H54 (cell line): ENCODE measurements at regions not wholly inside any gene's neighbourhood (a gene's known extent, or its start where the extent isn't known, plus 50 kb on each side); places are given as distances from the start of the nearest gene placed in this dataset.

ENCODE experiments used
- DNase-seq: peaks from one replicate; pipeline ENCODE4 v3.0.0; 2011; ENCODE audit warnings: low spot score, mixed read lengths; ENCODE audit not compliant: insufficient read length
- FAIRE-seq: peaks from 3 replicates; lab custom pipeline; 2011; peaks lifted over from hg19 to GRCh38; lab: Jason Lieb, UNC
- POLR2A ChIP-seq: IDR thresholded peaks from 2 replicates; pipeline ENCODE4 v1.6.1; 2011; ENCODE audit warnings: low read depth, mild to moderate bottlenecking, low read length

DNA sequence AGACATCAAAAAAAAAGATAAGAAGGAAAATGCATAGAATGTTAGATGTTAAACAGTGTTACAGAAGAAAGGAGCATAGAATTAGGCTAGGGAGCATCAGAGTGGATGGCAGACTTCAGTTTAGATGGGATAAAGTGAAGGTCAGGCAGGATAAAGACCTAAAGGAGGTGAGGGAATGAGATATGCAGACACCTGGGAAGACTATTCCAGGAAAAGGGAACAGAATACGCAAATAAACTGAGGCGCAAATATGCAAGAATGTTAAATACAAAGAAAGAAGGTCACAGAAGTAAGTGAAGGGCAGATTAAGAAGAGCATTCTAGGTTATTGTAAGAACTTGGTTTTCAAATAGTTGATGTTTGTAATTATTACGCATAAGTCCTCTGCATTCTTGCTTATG is 116.3 kb upstream of the REG3A start:
- no peak for FAIRE-seq
- no peak for TF ChIP-seq POLR2A
- no peak for DNase-seq

DNA sequence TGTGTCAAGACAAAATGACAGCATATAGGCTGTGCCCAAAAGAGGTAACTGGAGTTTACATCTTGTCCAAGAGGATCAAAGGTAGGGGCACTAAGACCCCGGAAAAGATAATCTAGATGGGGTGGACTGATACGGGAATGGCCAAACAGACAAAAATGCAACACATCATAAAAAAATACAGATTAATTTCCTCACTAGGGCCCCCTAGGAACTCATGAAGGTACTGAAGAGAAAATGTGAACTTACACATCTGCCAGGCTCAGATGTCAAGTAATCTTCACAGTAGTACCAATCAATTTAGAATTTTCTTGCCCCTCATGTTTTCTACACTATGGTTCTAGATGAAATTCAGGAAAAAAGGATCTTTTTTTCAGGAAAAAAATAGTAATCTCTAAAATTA is 115.6 kb upstream of the REG3A start:
- no peak for FAIRE-seq
- no peak for DNase-seq
- TF ChIP-seq POLR2A: no peak

DNA sequence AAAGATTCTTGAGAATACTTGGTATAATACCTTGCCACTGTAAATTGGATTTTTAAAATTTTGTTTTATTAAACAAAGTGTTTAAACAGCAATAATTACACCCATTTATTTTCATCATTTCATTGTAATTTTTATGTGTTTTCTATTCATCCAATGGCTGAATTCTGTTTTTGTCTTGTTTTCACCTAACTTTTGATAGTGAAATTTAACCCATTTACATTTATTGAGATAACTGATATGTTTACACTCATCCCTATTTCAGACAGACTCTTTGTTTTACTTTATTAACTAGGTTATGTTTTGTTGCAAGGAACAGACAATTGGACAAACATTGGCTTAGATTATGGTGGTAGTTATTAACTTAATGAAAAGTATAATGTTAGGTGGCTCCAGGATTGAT is 113.1 kb upstream of the REG3A start:
- TF ChIP-seq POLR2A: no peak
- DNase-seq (no peak), FAIRE-seq (no peak)

DNA sequence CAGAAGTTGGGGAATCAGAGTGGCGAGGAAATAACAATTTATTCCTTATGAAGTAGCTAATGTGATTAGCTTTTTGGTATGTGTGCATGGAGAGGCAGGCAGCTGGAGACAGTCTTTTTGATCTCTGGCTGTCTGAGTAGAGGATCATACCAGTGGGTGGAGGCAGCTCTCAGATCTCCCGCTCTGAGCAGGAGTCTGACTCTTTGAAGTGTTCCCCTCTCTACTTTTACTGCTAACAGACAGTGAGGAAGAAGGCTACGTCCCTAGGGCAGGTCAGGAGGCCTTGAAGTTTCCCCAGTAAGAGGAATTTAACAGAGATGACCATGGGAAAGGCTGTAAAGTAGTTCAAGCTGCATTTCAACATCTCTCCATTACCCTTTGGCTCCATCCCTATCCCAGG is 111.9 kb upstream of the REG3A start:
- TF ChIP-seq POLR2A: no peak
- FAIRE-seq: no peak
- no peak for DNase-seq

DNA sequence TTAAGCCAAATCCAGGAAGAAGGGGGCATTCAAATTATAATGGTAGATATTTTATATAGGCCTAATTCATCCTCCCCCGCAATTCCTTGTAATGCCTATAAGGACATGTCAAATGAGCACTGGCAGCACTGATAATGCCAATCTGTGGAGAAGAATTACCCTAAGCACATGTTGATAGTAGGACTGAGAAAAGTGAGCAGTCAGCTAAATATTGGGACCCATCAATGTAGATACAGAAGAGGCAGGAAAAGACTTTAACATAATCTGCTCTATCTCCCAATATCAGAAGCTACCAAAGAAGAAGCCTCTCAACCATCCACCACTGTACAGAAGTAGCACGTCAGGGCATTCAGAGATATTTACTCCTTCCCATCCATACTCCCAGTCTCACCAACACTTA is 101.3 kb upstream of the REG3A start:
- no peak for DNase-seq
- no peak for FAIRE-seq
- TF ChIP-seq POLR2A: no peak

DNA sequence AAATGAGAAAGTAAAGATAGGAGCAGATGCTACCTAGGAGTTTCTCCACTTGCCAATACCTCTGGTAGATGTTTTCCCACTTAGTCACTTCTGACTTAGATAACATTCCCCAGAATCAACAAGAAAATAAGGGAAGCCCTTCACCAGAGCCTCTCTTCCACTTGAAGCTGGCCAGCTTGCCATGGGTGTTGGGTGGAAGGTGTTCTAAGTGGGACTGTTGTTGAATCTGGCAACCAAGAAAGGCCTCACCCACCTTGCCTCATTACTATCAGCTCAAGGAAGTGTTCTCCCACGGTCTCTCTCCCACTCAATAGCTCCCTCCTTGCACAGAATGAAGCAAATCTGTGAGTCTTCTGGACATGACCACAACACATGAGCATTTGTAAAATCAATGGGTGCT is 100.4 kb upstream of the REG3A start:
- TF ChIP-seq POLR2A: no peak
- no peak for FAIRE-seq
- DNase-seq: no peak

DNA sequence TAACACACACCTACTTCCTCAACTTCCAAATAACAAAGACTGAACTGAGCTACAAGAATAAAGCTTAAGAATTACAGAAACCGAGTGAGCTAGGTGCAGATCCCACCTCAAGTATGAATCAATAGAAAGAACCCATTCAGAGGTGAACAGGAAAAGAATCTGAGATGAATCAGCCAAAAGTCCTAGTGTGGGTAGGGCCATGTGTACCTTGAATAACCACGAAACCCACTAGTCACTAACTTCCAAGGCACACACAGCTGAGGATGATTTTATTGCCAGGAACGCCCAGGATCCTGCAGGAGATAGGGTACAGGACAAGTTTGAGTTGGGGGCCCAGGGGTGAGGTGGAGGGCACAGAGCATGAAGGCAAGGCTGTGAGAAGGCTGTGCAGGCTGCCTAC is 99.7 kb upstream of the REG3A start:
- TF ChIP-seq POLR2A: no peak
- no peak for DNase-seq
- no peak for FAIRE-seq

DNA sequence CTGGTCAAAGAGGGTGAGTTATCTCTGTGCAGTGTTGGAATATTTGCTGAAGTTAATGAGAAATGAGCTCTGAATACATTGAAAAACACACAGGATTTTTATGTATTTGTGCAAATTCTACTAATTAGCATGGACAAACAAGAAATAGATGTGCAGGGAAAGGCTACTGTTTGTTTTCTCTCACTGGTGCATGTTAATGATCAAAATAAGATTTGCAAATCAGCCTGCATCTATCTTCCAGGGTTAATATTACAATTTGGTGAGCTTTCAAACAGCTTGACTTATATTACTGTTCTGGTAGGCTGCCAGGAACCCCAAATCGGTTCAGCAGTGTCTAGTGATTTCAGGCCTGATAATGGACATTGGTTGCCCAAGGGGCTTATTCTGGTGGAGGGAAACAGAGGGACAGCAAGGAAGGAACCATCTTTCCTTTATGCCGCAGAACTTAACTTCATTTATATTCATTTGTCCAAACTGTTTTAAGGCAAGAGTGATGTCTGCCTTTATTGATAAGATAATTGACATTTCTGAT is 93.8 kb upstream of the REG3A start:
- TF ChIP-seq POLR2A: no peak
- DNase-seq: no peak
- no peak for FAIRE-seq

DNA sequence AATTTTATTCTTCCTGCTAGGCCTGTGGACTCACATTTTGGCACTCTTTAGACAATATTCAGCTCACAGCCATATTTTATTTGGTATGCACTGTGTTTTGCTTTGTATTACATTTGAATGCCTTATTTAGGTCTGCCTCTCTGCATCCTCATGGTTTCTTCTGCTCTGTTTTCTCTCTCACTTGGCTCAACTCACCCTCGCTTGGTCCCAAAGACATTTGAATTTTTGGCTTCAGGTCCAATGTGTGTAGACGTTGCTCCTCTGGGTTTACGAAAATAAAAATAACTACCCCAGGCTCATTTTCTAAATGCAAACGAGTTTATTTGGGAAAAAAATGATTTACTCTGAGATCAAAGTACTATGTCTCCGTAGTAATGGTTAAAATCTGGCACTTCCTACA is 91.1 kb upstream of the REG3A start:
- no peak for TF ChIP-seq POLR2A
- DNase-seq (no peak), FAIRE-seq (no peak)

DNA sequence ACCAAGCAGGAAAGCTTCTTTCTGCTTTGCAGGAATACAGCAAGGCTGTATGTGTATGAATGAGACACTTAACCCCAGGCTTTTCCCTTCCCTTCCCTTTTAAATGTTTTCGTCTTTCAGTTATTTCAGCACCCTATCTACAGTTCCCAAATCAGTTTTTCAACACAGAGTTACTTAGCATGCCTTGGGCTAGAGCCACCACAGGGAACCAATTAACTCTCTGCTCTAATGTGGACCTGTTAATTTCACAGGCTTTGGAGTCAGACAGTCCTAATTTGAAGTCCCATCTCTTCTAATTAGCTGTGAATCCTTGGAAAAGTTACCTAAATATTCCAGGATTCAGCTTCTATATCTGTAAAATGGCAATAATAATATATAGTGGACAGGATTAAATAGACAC is 89.2 kb upstream of the REG3A start:
- TF ChIP-seq POLR2A: no peak
- FAIRE-seq (no peak), DNase-seq (no peak)

DNA sequence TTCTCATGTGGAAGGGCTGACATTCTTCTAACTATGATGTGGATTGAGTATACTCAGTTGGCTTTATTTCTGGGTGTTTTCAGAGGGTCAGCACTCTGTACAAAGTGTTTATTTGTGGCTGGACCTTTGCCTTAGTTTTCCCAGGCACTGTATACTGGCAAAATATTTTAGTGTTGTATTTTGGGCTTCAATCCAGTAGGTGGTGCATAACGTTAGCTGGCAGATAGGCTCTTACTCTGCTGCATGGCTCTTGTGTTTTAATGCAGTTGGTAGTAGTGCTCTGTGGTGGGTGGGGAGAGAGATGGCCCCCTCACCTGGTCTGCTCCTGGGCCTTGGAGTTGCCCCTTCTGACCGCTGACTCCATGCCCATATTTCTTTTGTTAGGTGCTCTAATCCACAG is 75.6 kb upstream of the REG3A start:
- DNase-seq (no peak), FAIRE-seq (no peak)
- TF ChIP-seq POLR2A: no peak

DNA sequence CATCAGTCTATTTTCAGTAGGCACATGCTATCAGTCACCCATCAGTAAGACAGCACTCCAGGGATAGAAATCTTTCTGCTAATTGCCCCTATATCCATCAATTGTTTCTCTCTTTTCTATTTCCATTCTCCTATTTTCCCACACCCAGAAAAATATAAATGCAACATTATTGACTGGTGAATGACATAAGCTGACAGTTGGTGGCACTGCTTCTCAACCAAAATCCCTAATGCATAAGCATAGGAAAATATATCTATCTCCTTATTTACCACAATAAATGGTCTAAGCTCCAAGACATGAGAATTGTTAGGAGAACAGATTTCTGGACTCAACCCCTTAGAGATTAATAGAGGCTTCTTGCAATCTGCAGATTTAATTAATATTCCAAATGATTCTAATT is 64.0 kb upstream of the REG3A start:
- FAIRE-seq (no peak), DNase-seq (no peak)
- no peak for TF ChIP-seq POLR2A

DNA sequence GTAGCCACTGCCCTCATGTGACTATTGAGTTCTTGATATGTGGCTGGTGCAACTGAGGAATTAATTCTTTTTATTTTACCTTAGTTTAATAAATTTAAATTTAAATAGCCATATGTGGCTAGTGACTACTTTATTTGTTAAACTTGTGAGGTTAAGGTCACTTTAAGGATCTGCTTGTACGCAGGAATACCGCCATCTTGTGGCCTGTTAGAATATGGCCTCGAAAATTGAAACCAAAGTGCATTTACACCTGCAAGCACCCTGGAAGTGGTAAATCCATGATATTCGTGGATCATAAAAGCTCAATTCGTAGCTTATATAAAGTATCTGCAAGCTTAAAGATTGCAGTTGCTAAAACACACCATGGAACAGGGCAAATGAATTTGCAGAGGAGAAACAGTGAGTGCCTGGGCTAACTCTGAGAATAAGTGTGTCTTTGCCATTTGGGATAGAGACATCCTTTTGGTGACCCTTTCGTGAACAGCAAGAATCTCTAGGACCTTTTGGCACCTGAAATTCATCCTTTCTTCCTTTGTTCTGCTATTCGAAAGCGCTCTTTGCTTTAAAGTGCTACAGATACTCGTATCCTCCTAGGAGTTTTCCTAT is 59.9 kb upstream of the REG3A start:
- FAIRE-seq (no peak), DNase-seq (peak; percentile 13)
- no peak for TF ChIP-seq POLR2A

DNA sequence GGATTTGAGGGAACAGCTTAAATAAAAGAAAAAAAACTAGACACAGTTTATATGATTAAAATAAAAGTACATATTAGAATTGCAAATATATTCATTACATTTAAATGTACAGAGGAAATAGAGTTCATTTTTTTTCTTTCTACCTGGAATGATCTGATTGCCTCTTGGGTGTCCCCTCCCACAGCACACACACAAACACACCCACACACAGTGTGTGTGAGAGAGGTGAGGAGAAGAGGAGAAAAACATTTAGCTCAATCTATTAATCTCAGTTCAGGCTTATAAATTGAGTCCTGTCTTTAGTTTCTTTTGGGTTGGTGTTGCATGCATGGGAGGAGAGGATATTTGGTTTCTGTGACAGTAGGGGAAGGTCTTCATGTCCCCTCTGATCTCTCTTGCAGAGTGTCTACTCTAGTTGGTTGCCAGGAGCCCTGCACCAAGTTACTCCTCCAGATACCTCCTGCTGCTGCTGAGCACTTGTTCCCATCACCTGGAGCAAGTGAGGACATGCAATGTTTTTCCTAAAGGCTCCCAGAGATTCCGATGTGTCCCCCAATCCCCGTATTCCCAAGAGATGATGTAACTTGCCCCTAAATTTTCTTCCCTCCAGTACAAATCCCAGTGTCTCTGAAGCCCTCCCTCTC is 50.8 kb upstream of the REG3A start:
- DNase-seq: no peak
- TF ChIP-seq POLR2A: no peak
- FAIRE-seq: no peak
